GM12878 (cell line): ENCODE measurements at regions not wholly inside any gene's neighbourhood (a gene's known extent, or its start where the extent isn't known, plus 50 kb on each side); places are given as distances from the start of the nearest gene placed in this dataset.

Experiments
- ASH2L ChIP-seq: fragments of 300-600, 200-600 bp; sonication (generic); IDR thresholded peaks from 2 replicates; pipeline ENCODE4 v1.6.1; 2017; ENCODE audit warnings: low read depth, mild to moderate bottlenecking, borderline replicate concordance
- CREB1 ChIP-seq: IDR thresholded peaks from 2 replicates; pipeline ENCODE4 v1.6.1; 2012; ENCODE audit warnings: low read depth, mild to moderate bottlenecking, inconsistent platforms
- CREM ChIP-seq: IDR thresholded peaks from 2 replicates; pipeline ENCODE4 v1.6.1; 2014; ENCODE audit warnings: antibody characterized with exemption, low read depth
- CTCF ChIP-seq, 3 experiments: IDR thresholded peaks in 2 of 3; conservative IDR thresholded peaks in 1 of 3; 2 replicates each; pipeline ENCODE4 v1.5.1; 2011; ENCODE audit warnings: low read depth in 3 of 3, low read length in 3 of 3, mild to moderate bottlenecking in 3 of 3, control low read depth in 2 of 3, moderate library complexity in 2 of 3, inconsistent platforms in 1 of 3, mixed read lengths in 1 of 3; ENCODE audit not compliant: control insufficient read depth in 2 of 3, insufficient read depth in 1 of 3; ENCODE audit errors: extremely low read depth in 1 of 3
- NFIC ChIP-seq: IDR thresholded peaks from 2 replicates; pipeline ENCODE4 v1.6.1; 2012; ENCODE audit warnings: low read depth, mild to moderate bottlenecking, inconsistent platforms, low read length, moderate library complexity
- NR2F1 ChIP-seq: fragments of 450-650 bp; conservative IDR thresholded peaks from 2 replicates; pipeline ENCODE4 v1.6.1; 2017; ENCODE audit warnings: mild to moderate bottlenecking
- POLR2A ChIP-seq: IDR thresholded peaks from 2 replicates; pipeline ENCODE4 v1.6.1; 2011; ENCODE audit warnings: low read depth, mild to moderate bottlenecking, low read length
- REST ChIP-seq: IDR thresholded peaks from 2 replicates; pipeline ENCODE4 v1.6.1; 2012; ENCODE audit warnings: mild to moderate bottlenecking, low read depth, low read length
- SMC3 ChIP-seq: IDR thresholded peaks from 2 replicates; pipeline ENCODE4 v1.6.1; 2011; ENCODE audit warnings: low read length, improper control_type of control experiment, borderline replicate concordance
- TAF1 ChIP-seq: IDR thresholded peaks from 2 replicates; pipeline ENCODE4 v1.6.1; 2011; ENCODE audit warnings: mild to moderate bottlenecking, low read depth, low read length, borderline replicate concordance
- USF2 ChIP-seq: IDR thresholded peaks from 2 replicates; pipeline ENCODE4 v1.6.1; 2011; ENCODE audit warnings: low read depth, low read length, improper control_type of control experiment, borderline replicate concordance

GRCh38 chr6:45775026-45775697, 240.5 kb downstream of the CLIC5 start:
- TF ChIP-seq POLR2A (no peak), USF2 (no peak), TAF1 (no peak), REST (no peak), CREM (no peak), NR2F1 (no peak), CREB1 (no peak), SMC3 (no peak), NFIC (no peak), CTCF (IDR thresholded peaks at IDR 0.05 in 2 of 3, conservative IDR thresholded peaks at IDR 0.05 in 1 of 3; ENCODE audit: control insufficient read depth in 2 of 3, extremely low read depth in 1 of 3, insufficient read depth in 1 of 3, low read depth in 3 of 3, low read length in 3 of 3) (no peak), ASH2L (no peak)
